Subcutaneous abdominal adipose tissue (tissue), 5 donors: ENCODE measurements at regions not wholly inside any gene's neighbourhood (a gene's known extent, or its start where the extent isn't known, plus 50 kb on each side); places are given as distances from the start of the nearest gene placed in this dataset.

Experiments
- H3K27ac ChIP-seq: one replicate; pipeline ENCODE4 v1.7.0; 2013; ENCODE audit warnings: low read depth, mild to moderate bottlenecking, inconsistent platforms, low read length, moderate library complexity
- H3K27me3 ChIP-seq, 5 donors: one replicate each; pipeline ENCODE4 v1.7.0; 2013; ENCODE audit warnings: low read length in 5 of 5, inconsistent platforms in 1 of 5; ENCODE audit not compliant: control insufficient read depth in 5 of 5, insufficient read depth in 4 of 5
- H3K36me3 ChIP-seq, 5 donors: one replicate each; pipeline ENCODE4 v1.7.0; 2013; ENCODE audit warnings: low read length in 5 of 5; ENCODE audit not compliant: control insufficient read depth in 5 of 5, insufficient read depth in 5 of 5
- H3K4me1 ChIP-seq, 5 donors: one replicate each; pipeline ENCODE4 v1.7.0; 2013; ENCODE audit warnings: low read length in 5 of 5, mild to moderate bottlenecking in 3 of 5, moderate library complexity in 1 of 5; ENCODE audit not compliant: control insufficient read depth in 5 of 5, insufficient read depth in 5 of 5
- H3K4me3 ChIP-seq, 5 donors: one replicate each; pipeline ENCODE4 v1.7.0; 2013; ENCODE audit warnings: low read length in 5 of 5, low read depth in 1 of 5
- H3K9ac ChIP-seq, 5 donors: one replicate each; pipeline ENCODE4 v1.7.0; 2013; ENCODE audit warnings: low read length in 5 of 5, mild to moderate bottlenecking in 4 of 5, moderate library complexity in 3 of 5
- H3K9me3 ChIP-seq, 5 donors: one replicate each; pipeline ENCODE4 v1.7.0; 2013; ENCODE audit warnings: low read length in 5 of 5; ENCODE audit not compliant: control insufficient read depth in 5 of 5
- donor health status: healthy.
- donor health status: healthy.
- donor health status: healthy.
- donor health status: healthy.
- donor health status: healthy.

- Histone ChIP-seq H3K9me3 (no peaks in the 10 kb centered on the region), H3K27me3 (no peaks in the 10 kb centered on the region), H3K4me3 (no peak overlapping the region), H3K9ac (no peak overlapping the region), H3K4me1 (no peaks in the 10 kb centered on the region), H3K27ac (no peak overlapping the region), H3K36me3 (no peaks in the 10 kb centered on the region)
Measured at GRCh38 chr2:149666809-149667320, 79.3 kb upstream of the MMADHC start.

- H3K9ac ChIP-seq, result no peak overlapping the region
- H3K4me3 ChIP-seq, result no peak overlapping the region
- H3K27me3 ChIP-seq, result no peaks in the 10 kb centered on the region
- no peaks in the 10 kb centered on the region for H3K36me3 ChIP-seq
- H3K9me3 ChIP-seq, result no peaks in the 10 kb centered on the region
- H3K4me1 ChIP-seq, result no peaks in the 10 kb centered on the region
- H3K27ac ChIP-seq, result no peak overlapping the region
Measured at GRCh38 chr2:149664896-149665295, 77.3 kb upstream of the MMADHC start.

GRCh38 chr2:149662556-149662955, 75.0 kb upstream of the MMADHC start:
- no peaks in the 10 kb centered on the region for H3K9me3 ChIP-seq
- H3K9ac ChIP-seq, result no peak overlapping the region
- no peak overlapping the region for H3K27ac ChIP-seq
- H3K4me3 ChIP-seq, result no peak overlapping the region
- H3K27me3 ChIP-seq, result no peaks in the 10 kb centered on the region
- H3K4me1 ChIP-seq, result no peaks in the 10 kb centered on the region
- H3K36me3 ChIP-seq, result no peaks in the 10 kb centered on the region

GRCh38 chr2:149661844-149662243, 74.3 kb upstream of the MMADHC start:
- no peaks in the 10 kb centered on the region for H3K9me3 ChIP-seq
- H3K9ac ChIP-seq, result no peak overlapping the region
- no peaks in the 10 kb centered on the region for H3K4me1 ChIP-seq
- no peak overlapping the region for H3K27ac ChIP-seq
- H3K36me3 ChIP-seq, result no peaks in the 10 kb centered on the region
- H3K27me3 ChIP-seq, result no peaks in the 10 kb centered on the region
- H3K4me3 ChIP-seq, result no peak overlapping the region

GRCh38 chr2:149658553-149658952, 71.0 kb upstream of the MMADHC start:
- Histone ChIP-seq H3K9me3 (peaks cover 0 to 4% (median 0%) of the 10 kb centered on the region in 5 donors), H3K4me1 (no peaks in the 10 kb centered on the region), H3K27ac (no peak overlapping the region), H3K4me3 (no peak overlapping the region), H3K36me3 (no peaks in the 10 kb centered on the region), H3K9ac (no peak overlapping the region), H3K27me3 (no peaks in the 10 kb centered on the region)

- Histone ChIP-seq H3K4me1 (no peaks in the 10 kb centered on the region), H3K27me3 (no peaks in the 10 kb centered on the region), H3K36me3 (no peaks in the 10 kb centered on the region), H3K9me3 (peaks cover 0 to 4% (median 0%) of the 10 kb centered on the region in 5 donors), H3K27ac (no peak overlapping the region), H3K4me3 (no peak overlapping the region), H3K9ac (no peak overlapping the region)
Measured at GRCh38 chr2:149657401-149658040, 69.9 kb upstream of the MMADHC start.

- H3K4me3 ChIP-seq, result no peak overlapping the region
- H3K9ac ChIP-seq, result no peak overlapping the region
- H3K36me3 ChIP-seq, result no peaks in the 10 kb centered on the region
- H3K27ac ChIP-seq, result no peak overlapping the region
- peaks cover 0 to 4% (median 0%) of the 10 kb centered on the region in 5 donors for H3K9me3 ChIP-seq
- no peaks in the 10 kb centered on the region for H3K27me3 ChIP-seq
- H3K4me1 ChIP-seq, result no peaks in the 10 kb centered on the region
Measured at GRCh38 chr2:149656996-149657395, 69.4 kb upstream of the MMADHC start.

GRCh38 chr2:149653831-149654445, 66.4 kb upstream of the MMADHC start:
- Histone ChIP-seq H3K27ac (no peak overlapping the region), H3K36me3 (no peaks in the 10 kb centered on the region), H3K9ac (no peak overlapping the region), H3K4me3 (no peak overlapping the region), H3K4me1 (no peaks in the 10 kb centered on the region), H3K9me3 (peaks cover 0 to 4% (median 0%) of the 10 kb centered on the region in 5 donors), H3K27me3 (no peaks in the 10 kb centered on the region)

- H3K4me3 ChIP-seq, result no peak overlapping the region
- H3K9ac ChIP-seq, result no peak overlapping the region
- H3K9me3 ChIP-seq, result peaks cover 0 to 4% (median 0%) of the 10 kb centered on the region in 5 donors
- no peaks in the 10 kb centered on the region for H3K27me3 ChIP-seq
- no peaks in the 10 kb centered on the region for H3K4me1 ChIP-seq
- no peak overlapping the region for H3K27ac ChIP-seq
- no peaks in the 10 kb centered on the region for H3K36me3 ChIP-seq
Measured at GRCh38 chr2:149652926-149653325, 65.4 kb upstream of the MMADHC start.

- Histone ChIP-seq H3K4me3 (no peak overlapping the region), H3K27me3 (no peaks in the 10 kb centered on the region)
Measured at GRCh38 chr2:149652526-149652925, 65.0 kb upstream of the MMADHC start.

More at GRCh38 chr2:149652526-149652925, 65.0 kb upstream of the MMADHC start:
- no peaks in the 10 kb centered on the region for H3K4me1 ChIP-seq
- no peak overlapping the region for H3K27ac ChIP-seq
- H3K9ac ChIP-seq, result no peak overlapping the region
- H3K36me3 ChIP-seq, result no peaks in the 10 kb centered on the region
- peaks cover 0 to 4% (median 0%) of the 10 kb centered on the region in 5 donors for H3K9me3 ChIP-seq
